Large intestine (tissue), 3 donors: ENCODE measurements at regions not wholly inside any gene's neighbourhood (a gene's known extent, or its start where the extent isn't known, plus 50 kb on each side); places are given as distances from the start of the nearest gene placed in this dataset.

Experiments
- DNase-seq, 2 donors: peaks; one replicate each; pipeline versions ENCODE4 v3.0.0 to v3.0.0-alpha.2; 2013
- H3K27ac ChIP-seq: one replicate; pipeline ENCODE4 v1.5.1; 2013; ENCODE audit warnings: low read length
- H3K27me3 ChIP-seq: 2 replicates; pipeline ENCODE4 v1.6.1; 2013; ENCODE audit warnings: low read length; ENCODE audit not compliant: control insufficient read depth, insufficient read depth
- H3K36me3 ChIP-seq: 2 replicates; pipeline ENCODE4 v1.6.1; 2013; ENCODE audit warnings: low read length; ENCODE audit not compliant: control insufficient read depth, insufficient read depth
- H3K4me1 ChIP-seq: one replicate; pipeline ENCODE4 v1.6.1; 2013; ENCODE audit warnings: low read length; ENCODE audit not compliant: control insufficient read depth, insufficient read depth
- H3K4me3 ChIP-seq: one replicate; pipeline ENCODE4 v1.5.1; 2013; ENCODE audit warnings: low read length
- H3K9me3 ChIP-seq: one replicate; pipeline ENCODE4 v1.6.1; 2013; ENCODE audit warnings: mild to moderate bottlenecking, low read depth, low read length, moderate library complexity; ENCODE audit not compliant: control insufficient read depth
- WGBS: methylation state at CpG from one replicate; pipeline ENCODE4 v1.1.5; 2013; ENCODE audit warnings: low lambda C conversion rate; ENCODE audit not compliant: insufficient coverage; 5-methylcytosine and 5-hydroxymethylcytosine counted together

DNA sequence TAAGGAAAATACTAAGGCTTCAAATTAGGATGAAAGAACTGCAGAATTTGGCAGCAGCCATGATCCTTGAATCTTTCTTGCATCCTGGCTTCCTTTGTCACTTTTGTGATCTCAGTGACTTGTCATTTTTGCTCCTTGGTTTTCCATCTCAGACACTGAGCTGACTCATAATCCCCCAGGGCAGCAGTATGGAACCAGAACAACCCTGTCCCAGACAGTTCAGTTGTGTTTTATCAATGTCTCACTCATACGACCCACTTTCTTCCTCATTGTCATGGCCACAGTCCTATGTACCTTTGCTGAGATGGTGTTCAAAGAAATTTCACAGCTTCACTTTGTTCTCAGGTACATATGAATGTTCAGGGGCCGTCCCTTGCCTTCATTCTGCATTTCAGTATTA is 488.5 kb upstream of the BTBD3 start:
- no peaks in the 10 kb centered on the region for H3K36me3 ChIP-seq
- H3K27ac ChIP-seq, result no peak overlapping the region
- no peaks in the 10 kb centered on the region for H3K9me3 ChIP-seq
- no peak for DNase-seq
- H3K4me1 ChIP-seq, result no peaks in the 10 kb centered on the region
- no CpG with 5 or more reads among the region's 2 CpGs for WGBS
- no peak overlapping the region for H3K4me3 ChIP-seq
- no peaks in the 10 kb centered on the region for H3K27me3 ChIP-seq

- no peaks in the 10 kb centered on the region for H3K27me3 ChIP-seq
- H3K4me1 ChIP-seq, result no peaks in the 10 kb centered on the region
- no peak overlapping the region for H3K4me3 ChIP-seq
- peaks cover 1% of the 10 kb centered on the region for H3K9me3 ChIP-seq
- no peak overlapping the region for H3K27ac ChIP-seq
- no peaks in the 10 kb centered on the region for H3K36me3 ChIP-seq
- WGBS, result no CpG with 5 or more reads among the region's 5 CpGs
- no peak for DNase-seq
These were observed 487.7 kb upstream of the BTBD3 start for GRCh38 chr20:11429889-11430519.

DNA sequence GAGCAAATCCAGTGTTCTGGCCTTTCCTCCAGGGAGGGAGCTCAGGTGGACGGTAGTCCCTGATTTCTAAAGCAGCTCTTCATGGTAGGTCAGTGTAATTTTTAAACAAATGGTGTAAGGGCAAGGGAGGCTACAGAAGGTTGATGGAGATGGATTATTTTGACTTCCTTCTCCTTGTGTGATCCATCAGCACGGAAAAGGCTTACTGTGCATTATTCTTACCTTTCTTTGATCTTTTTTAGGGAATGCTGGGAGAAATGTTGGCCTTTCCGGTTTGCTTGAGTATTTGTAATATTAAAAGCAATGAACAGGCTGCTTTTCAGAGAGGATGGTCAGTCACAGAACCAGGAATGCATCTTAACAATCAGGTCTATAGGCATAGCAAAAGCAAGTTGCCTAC is 487.0 kb upstream of the BTBD3 start:
- no peaks in the 10 kb centered on the region for H3K27me3 ChIP-seq
- no peak overlapping the region for H3K27ac ChIP-seq
- WGBS, result no CpG with 5 or more reads among the region's 3 CpGs
- no peaks in the 10 kb centered on the region for H3K4me1 ChIP-seq
- no peak for DNase-seq
- H3K36me3 ChIP-seq, result no peaks in the 10 kb centered on the region
- peaks cover 3% of the 10 kb centered on the region for H3K9me3 ChIP-seq
- H3K4me3 ChIP-seq, result no peak overlapping the region

DNA sequence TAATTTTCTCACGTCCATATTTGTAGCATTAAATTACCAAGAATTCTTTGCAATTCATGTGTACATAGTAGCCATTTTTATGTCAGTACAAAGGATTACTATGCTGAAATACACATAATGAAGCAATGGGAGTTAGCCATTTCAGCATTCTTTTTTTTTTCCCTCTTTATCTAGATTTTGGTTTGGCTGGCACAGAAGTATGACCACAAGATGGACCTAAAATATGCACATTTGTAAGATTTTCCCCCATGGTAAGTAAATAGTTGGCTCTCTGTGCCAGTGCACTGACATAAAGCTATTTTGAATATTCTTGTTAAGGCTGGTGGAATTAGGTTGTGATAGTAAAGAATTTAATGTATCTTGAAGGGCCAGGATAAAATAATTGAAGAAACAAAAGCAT is 486.1 kb upstream of the BTBD3 start:
- no peaks in the 10 kb centered on the region for H3K27me3 ChIP-seq
- 100% methylated on average over 1 of the region's 1 CpG for WGBS
- H3K9me3 ChIP-seq, result peaks cover 6% of the 10 kb centered on the region
- H3K4me1 ChIP-seq, result no peaks in the 10 kb centered on the region
- no peak overlapping the region for H3K27ac ChIP-seq
- H3K4me3 ChIP-seq, result no peak overlapping the region
- no peaks in the 10 kb centered on the region for H3K36me3 ChIP-seq
- no peak for DNase-seq

GRCh38 chr20:11432407-11432806 is 485.3 kb upstream of the BTBD3 start:
- no peaks in the 10 kb centered on the region for H3K4me1 ChIP-seq
- DNase-seq, result no peak
- H3K36me3 ChIP-seq, result no peaks in the 10 kb centered on the region
- WGBS, result 80% methylated on average over 1 of the region's 3 CpGs
- peaks cover 6% of the 10 kb centered on the region for H3K9me3 ChIP-seq
- H3K4me3 ChIP-seq, result no peak overlapping the region
- H3K27me3 ChIP-seq, result no peaks in the 10 kb centered on the region
- no peak overlapping the region for H3K27ac ChIP-seq

GRCh38 chr20:11436113-11436905 is 481.4 kb upstream of the BTBD3 start:
- WGBS, result no CpG with 5 or more reads among the region's 4 CpGs
- DNase-seq, result no peak
- Histone ChIP-seq H3K4me3 (no peak overlapping the region), H3K9me3 (peaks cover 6% of the 10 kb centered on the region), H3K27ac (no peak overlapping the region), H3K36me3 (no peaks in the 10 kb centered on the region), H3K4me1 (no peaks in the 10 kb centered on the region), H3K27me3 (no peaks in the 10 kb centered on the region)

DNA sequence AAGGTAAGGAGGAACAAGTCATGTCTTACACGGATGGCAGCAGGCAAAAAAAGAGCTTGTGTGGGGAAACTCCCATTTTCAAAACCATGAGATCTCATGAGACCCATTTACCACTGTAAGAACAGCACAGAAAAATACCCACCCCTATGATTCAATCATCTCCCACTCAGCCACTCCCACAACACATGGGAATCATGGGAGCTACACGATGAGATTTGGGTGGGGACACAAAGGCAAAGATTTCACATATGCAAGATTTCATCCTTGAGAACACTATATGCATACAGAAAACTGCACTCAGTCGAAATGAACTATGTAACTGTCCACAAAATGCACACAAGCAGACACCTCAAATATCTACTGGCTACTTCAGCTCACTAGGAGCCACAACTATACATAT is 480.6 kb upstream of the BTBD3 start:
- H3K36me3 ChIP-seq, result no peaks in the 10 kb centered on the region
- H3K9me3 ChIP-seq, result peaks cover 6% of the 10 kb centered on the region
- no peak for DNase-seq
- no peaks in the 10 kb centered on the region for H3K27me3 ChIP-seq
- H3K4me1 ChIP-seq, result no peaks in the 10 kb centered on the region
- no peak overlapping the region for H3K4me3 ChIP-seq
- 89% methylated on average over 1 of the region's 3 CpGs for WGBS
- no peak overlapping the region for H3K27ac ChIP-seq

DNA sequence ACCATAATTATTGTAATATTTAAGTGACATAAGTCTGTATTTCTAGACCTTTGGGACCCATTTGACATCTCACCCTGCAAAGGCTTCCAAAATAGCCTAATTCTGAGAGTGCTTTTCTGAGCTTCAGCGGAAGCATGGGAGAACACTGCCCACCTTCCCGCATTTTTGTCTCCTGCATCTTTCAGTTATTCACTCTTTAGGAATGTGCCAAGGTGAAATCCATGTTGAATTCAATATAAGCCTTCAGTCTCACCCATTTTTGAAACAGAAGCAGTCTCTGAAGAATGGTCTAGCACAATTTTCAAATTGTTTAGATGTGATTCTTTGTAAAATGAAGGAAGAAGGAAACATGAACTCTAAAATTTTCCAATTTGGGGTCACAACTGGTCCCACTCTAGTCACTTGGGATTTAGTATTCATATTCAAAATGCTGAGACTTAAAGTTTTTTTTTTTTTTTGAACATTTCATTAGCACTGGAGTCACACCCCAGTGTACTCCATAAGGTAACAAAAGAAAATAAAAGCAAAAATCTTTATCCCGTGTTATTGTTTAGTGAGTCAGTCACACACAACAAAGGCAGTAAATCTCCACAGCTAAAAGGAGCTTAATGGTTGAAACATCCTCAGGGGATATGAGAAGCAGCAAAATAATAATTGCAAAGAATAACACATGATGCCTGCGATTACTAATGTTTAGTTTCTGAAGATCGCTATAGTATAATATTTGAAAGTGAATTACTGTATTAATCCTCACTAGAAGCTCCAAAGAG is 479.9 kb upstream of the BTBD3 start:
- Histone ChIP-seq H3K4me3 (no peak overlapping the region), H3K36me3 (no peaks in the 10 kb centered on the region), H3K27ac (no peak overlapping the region), H3K4me1 (no peaks in the 10 kb centered on the region), H3K27me3 (no peaks in the 10 kb centered on the region), H3K9me3 (peaks cover 6% of the 10 kb centered on the region)
- WGBS, result 92% methylated on average over 2 of the region's 5 CpGs
- no peak for DNase-seq

- Histone ChIP-seq H3K36me3 (no peaks in the 10 kb centered on the region), H3K27me3 (no peaks in the 10 kb centered on the region), H3K4me1 (no peaks in the 10 kb centered on the region), H3K27ac (no peak overlapping the region), H3K9me3 (peaks cover 6% of the 10 kb centered on the region), H3K4me3 (no peak overlapping the region)
- WGBS, result 83% methylated on average over 2 of the region's 6 CpGs
- no peak for DNase-seq
These were observed 479.3 kb upstream of the BTBD3 start for GRCh38 chr20:11438412-11438811.

- H3K9me3 ChIP-seq, result no peaks in the 10 kb centered on the region
- 0% methylated on average over 1 of the region's 3 CpGs for WGBS
These were observed 474.1 kb upstream of the BTBD3 start for GRCh38 chr20:11443382-11444119.

More at GRCh38 chr20:11443382-11444119, 474.1 kb upstream of the BTBD3 start:
- no peaks in the 10 kb centered on the region for H3K4me1 ChIP-seq
- H3K27me3 ChIP-seq, result no peaks in the 10 kb centered on the region
- H3K4me3 ChIP-seq, result no peak overlapping the region
- no peak overlapping the region for H3K27ac ChIP-seq
- DNase-seq, result no peak
- no peaks in the 10 kb centered on the region for H3K36me3 ChIP-seq
